ENCODE measurements at regions not wholly inside any gene's neighbourhood (a gene's known extent, or its start where the extent isn't known, plus 50 kb on each side); places are given as distances from the start of the nearest gene placed in this dataset.
"Not testable (repeated sequence)": the region's sequence is repeated elsewhere in the genome, so short reads cannot be mapped to it uniquely, and the experiment has no call there.

- no peak for TF ChIP-seq CTCF (IDR thresholded peaks at IDR 0.05; ENCODE audit: insufficient read depth, low read depth, low read length, missing control alignments)
- DNase-seq (ENCODE audit: low read depth), result no peak
- H3K4me3 ChIP-seq (ENCODE audit: low read length), result no peak overlapping the region
Observed at GRCh38 chr14:38385836-38386235, 129.9 kb upstream of the CLEC14A start.

GRCh38 chr14:38385343-38385742 is 129.4 kb upstream of the CLEC14A start:
- no peak for DNase-seq (ENCODE audit: low read depth)
- no peak for TF ChIP-seq CTCF (IDR thresholded peaks at IDR 0.05; ENCODE audit: insufficient read depth, low read depth, low read length, missing control alignments)
- no peak overlapping the region for H3K4me3 ChIP-seq (ENCODE audit: low read length)

GRCh38 chr14:38384741-38385140 is 128.8 kb upstream of the CLEC14A start:
- TF ChIP-seq CTCF (IDR thresholded peaks at IDR 0.05; ENCODE audit: insufficient read depth, low read depth, low read length, missing control alignments), result no peak

GRCh38 chr14:38367922-38368321 is 112.0 kb upstream of the CLEC14A start:
- no peak overlapping the region for H3K4me3 ChIP-seq (ENCODE audit: low read length)
- DNase-seq (ENCODE audit: low read depth), result no peak
- no peak for TF ChIP-seq CTCF (IDR thresholded peaks at IDR 0.05; ENCODE audit: insufficient read depth, low read depth, low read length, missing control alignments)

More at GRCh38 chr14:38384741-38385140, 128.8 kb upstream of the CLEC14A start:
- no peak overlapping the region for H3K4me3 ChIP-seq (ENCODE audit: low read length)
- no peak for DNase-seq (ENCODE audit: low read depth)

- TF ChIP-seq CTCF (IDR thresholded peaks at IDR 0.05; ENCODE audit: insufficient read depth, low read depth, low read length, missing control alignments), result no peak
- no peak for DNase-seq (ENCODE audit: low read depth)
- H3K4me3 ChIP-seq (ENCODE audit: low read length), result no peak overlapping the region
Observed at GRCh38 chr14:38366374-38366773, 110.5 kb upstream of the CLEC14A start.

- DNase-seq (ENCODE audit: low read depth), result no peak
- TF ChIP-seq CTCF (IDR thresholded peaks at IDR 0.05; ENCODE audit: insufficient read depth, low read depth, low read length, missing control alignments), result no peak
- no peak overlapping the region for H3K4me3 ChIP-seq (ENCODE audit: low read length)
Observed at GRCh38 chr14:38363217-38363616, 107.3 kb upstream of the CLEC14A start.

- no peak for DNase-seq (ENCODE audit: low read depth)
- TF ChIP-seq CTCF (IDR thresholded peaks at IDR 0.05; ENCODE audit: insufficient read depth, low read depth, low read length, missing control alignments), result no peak
- H3K4me3 ChIP-seq (ENCODE audit: low read length), result no peak overlapping the region
Observed at GRCh38 chr14:38357557-38357956, 101.7 kb upstream of the CLEC14A start.

GRCh38 chr14:38355473-38355872 is 99.6 kb upstream of the CLEC14A start:
- not testable (repeated sequence) for DNase-seq (ENCODE audit: low read depth); H3K4me3 ChIP-seq (ENCODE audit: low read length)
